Peyer's patch (tissue), 4 donors: ENCODE measurements at regions not wholly inside any gene's neighbourhood (a gene's known extent, or its start where the extent isn't known, plus 50 kb on each side); places are given as distances from the start of the nearest gene placed in this dataset.

Experiments used
- CTCF ChIP-seq, 6 experiments: fragments of 450-650 bp in 4 of 6; fragments of 200-600 bp in 2 of 6; sonication (generic) in 1 of 6; IDR thresholded peaks; one replicate each; pipeline ENCODE4 v1.5.1; 2017 to 2019; ENCODE audit warnings: antibody characterized with exemption in 6 of 6, mild to moderate bottlenecking in 3 of 6, moderate library complexity in 1 of 6
- POLR2A ChIP-seq, 2 donors: fragments of 450-650 bp; IDR thresholded peaks; one replicate each; pipeline ENCODE4 v1.5.1; 2017; ENCODE audit warnings: antibody characterized with exemption in 2 of 2, mild to moderate bottlenecking in 2 of 2, moderate library complexity in 2 of 2

- no peak for TF ChIP-seq CTCF (IDR thresholded peaks at IDR 0.05)
- TF ChIP-seq POLR2A (IDR thresholded peaks at IDR 0.05): no peak
Measured at GRCh38 chr1:94622757-94623156, 81.2 kb upstream of the F3 start.
